Pancreas (tissue), 10 donors: ENCODE measurements at regions not wholly inside any gene's neighbourhood (a gene's known extent, or its start where the extent isn't known, plus 50 kb on each side); places are given as distances from the start of the nearest gene placed in this dataset.

Source experiments
- ATAC-seq, 4 donors: fragments of 200-7000 bp; cut with Tn5 transposase; one replicate each; pipeline versions ENCODE4 v1.8.0 to v1.9.1; 2020; ENCODE audit warnings: mild to moderate bottlenecking in 4 of 4, moderate library complexity in 4 of 4
- DNase-seq, 6 donors: peaks; one replicate each; pipeline ENCODE4 v3.0.0-alpha.2; 2020
- FAIRE-seq: peaks from 2 replicates; lab custom pipeline; 2012; peaks lifted over from hg19 to GRCh38; lab: Jason Lieb, UNC
- H3K27ac ChIP-seq, 4 donors: fragments of 200-600 bp; sonication (generic); 1 replicate in 3 of 4; 2 replicates in 1 of 4; pipeline versions ENCODE4 v1.5.0 to v1.8.0; 2020
- H3K27me3 ChIP-seq, 4 donors: fragments of 200-600 bp; one replicate each; pipeline ENCODE4 v1.8.0; 2021
- H3K36me3 ChIP-seq, 3 donors: fragments of 200-600 bp; sonication (generic) in 1 of 3; one replicate each; pipeline versions ENCODE4 v1.5.0 to v1.8.0; 2020 to 2021
- H3K4me1 ChIP-seq, 3 donors: fragments of 200-600 bp; one replicate each; pipeline ENCODE4 v1.8.0; 2021
- H3K4me3 ChIP-seq, 4 donors: fragments of 200-600 bp; sonication (generic) in 2 of 4; one replicate each; pipeline versions ENCODE4 v1.5.0 to v1.8.0; 2020 to 2021
- H3K9me3 ChIP-seq, 4 donors: fragments of 200-600 bp; one replicate each; pipeline ENCODE4 v1.8.0; 2021
- CTCF ChIP-seq, 4 donors: fragments of 200-600 bp; sonication (generic) in 3 of 4; IDR thresholded peaks; one replicate each; pipeline versions ENCODE4 v1.5.0 to v1.8.0; 2021; ENCODE audit warnings: antibody characterized with exemption in 4 of 4
- WGBS, 2 donors: extraction: QIAGEN DNeasy Blood & Tissue Kit; methylation state at CpG; one replicate each; pipeline ENCODE4 v1.1.7; 2013; 5-methylcytosine and 5-hydroxymethylcytosine counted together
- intact Hi-C, 3 donors: fragments of 100-400 bp; cut with DNase I; formaldehyde crosslinking; loops; one replicate each; pipeline versions ENCODE4 v1.11.1 to v1.14.2; 2022
- donor health status: healthy with polysubstance abuse.
- donor health status: DM: no; HTN: no; CAD: no; lungs with moderate emphysema.
- donor health status: DM: no; HTN: no; CAD: no.
- donor health status: control.
- donor health status: control.
- donor health status: Bipolar disorder and iron deficiency.
- donor health status: DM: yes; HTN: yes; CAD: no.
- donor health status: DM: no; HTN: no; CAD: no.
- donor health status: DM: no; HTN: no; CAD: no.
- donor health status: DM: yes; HTN: yes; CAD: no.

- no peaks in the 10 kb centered on the region for H3K27me3 ChIP-seq
- 72 to 80% methylated on average over 3 of the region's 3 CpGs for WGBS, 2 donors
- DNase-seq: no peak
- no peaks in the 10 kb centered on the region for H3K9me3 ChIP-seq
- no peak overlapping the region for H3K4me3 ChIP-seq
- no peaks in the 10 kb centered on the region for H3K36me3 ChIP-seq
- no peak for TF ChIP-seq CTCF (IDR thresholded peaks at IDR 0.05)
- no peak for FAIRE-seq
- no peaks in the 10 kb centered on the region for H3K4me1 ChIP-seq
- H3K27ac ChIP-seq: no peak overlapping the region
- intact Hi-C loops: no loop called here
- no peak for ATAC-seq
These were observed 926.1 kb upstream of the SORCS1 start for GRCh38 chr10:108090476-108091215.

GRCh38 chr10:108086502-108086901, 922.0 kb upstream of the SORCS1 start:
- no peak overlapping the region for H3K27ac ChIP-seq
- WGBS, 2 donors: 84 to 88% methylated on average over 1 of the region's 1 CpG
- TF ChIP-seq CTCF (IDR thresholded peaks at IDR 0.05): no peak
- intact Hi-C loops: no loop called here
- no peaks in the 10 kb centered on the region for H3K27me3 ChIP-seq
- no peaks in the 10 kb centered on the region for H3K9me3 ChIP-seq
- DNase-seq (no peak), FAIRE-seq (no peak), ATAC-seq (no peak)
- no peak overlapping the region for H3K4me3 ChIP-seq
- no peaks in the 10 kb centered on the region for H3K4me1 ChIP-seq
- H3K36me3 ChIP-seq: no peaks in the 10 kb centered on the region

- WGBS, 2 donors: 69 to 72% methylated on average over 1 of the region's 1 CpG
- no peak for DNase-seq
- no peak for FAIRE-seq
- no peak for TF ChIP-seq CTCF (IDR thresholded peaks at IDR 0.05)
- intact Hi-C loops: no loop called here
- Histone ChIP-seq H3K36me3 (no peaks in the 10 kb centered on the region), H3K27me3 (no peaks in the 10 kb centered on the region), H3K4me1 (no peaks in the 10 kb centered on the region), H3K4me3 (no peak overlapping the region), H3K27ac (no peak overlapping the region), H3K9me3 (no peaks in the 10 kb centered on the region)
- no peak for ATAC-seq
These were observed 918.1 kb upstream of the SORCS1 start for GRCh38 chr10:108082596-108082995.

- Histone ChIP-seq H3K27ac (no peak overlapping the region), H3K4me1 (no peaks in the 10 kb centered on the region), H3K9me3 (no peaks in the 10 kb centered on the region), H3K36me3 (no peaks in the 10 kb centered on the region), H3K4me3 (no peak overlapping the region), H3K27me3 (no peaks in the 10 kb centered on the region)
- 68 to 78% methylated on average over 2 of the region's 2 CpGs for WGBS, 2 donors
- DNase-seq (no peak), ATAC-seq (no peak), FAIRE-seq (no peak)
- intact Hi-C loops: no loop called here
- no peak for TF ChIP-seq CTCF (IDR thresholded peaks at IDR 0.05)
These were observed 913.8 kb upstream of the SORCS1 start for GRCh38 chr10:108078263-108078662.

- peak; percentile 40 to 90 (median 64) for ATAC-seq
- WGBS, 2 donors: 28 to 35% methylated on average over 3 of the region's 3 CpGs
- no peak for FAIRE-seq
These were observed 908.0 kb upstream of the SORCS1 start for GRCh38 chr10:108072466-108072865.

More at GRCh38 chr10:108072466-108072865, 908.0 kb upstream of the SORCS1 start:
- H3K36me3 ChIP-seq: no peaks in the 10 kb centered on the region
- intact Hi-C loops: no loop called here
- no peaks in the 10 kb centered on the region for H3K4me1 ChIP-seq
- H3K27ac ChIP-seq: no peak overlapping the region
- peak in 1 of 6 donors; percentile 20 for DNase-seq
- H3K4me3 ChIP-seq: no peak overlapping the region
- H3K27me3 ChIP-seq: no peaks in the 10 kb centered on the region
- H3K9me3 ChIP-seq: no peaks in the 10 kb centered on the region
- TF ChIP-seq CTCF (IDR thresholded peaks at IDR 0.05): no peak
